ENCODE measurements at regions not wholly inside any gene's neighbourhood (a gene's known extent, or its start where the extent isn't known, plus 50 kb on each side); places are given as distances from the start of the nearest gene placed in this dataset.
"Not testable (repeated sequence)": the region's sequence is repeated elsewhere in the genome, so short reads cannot be mapped to it uniquely, and the experiment has no call there.

GRCh38 chr13:86601351-86601750, 802.1 kb upstream of the SLITRK6 start:
- Histone ChIP-seq H3K27ac (ENCODE audit: low read depth in 2 of 2, low read length in 2 of 2) (no peak overlapping the region), H3K4me3 (ENCODE audit: low read length in 2 of 2) (no peak overlapping the region), H3K9ac (ENCODE audit: low read depth in 1 of 2, low read length in 2 of 2) (no peak overlapping the region), H3K27me3 (ENCODE audit: control insufficient read depth in 2 of 2, insufficient read depth in 2 of 2, low read length in 2 of 2) (no peaks in the 10 kb centered on the region), H3K9me3 (ENCODE audit: control insufficient read depth in 2 of 2, low read length in 2 of 2) (no peaks in the 10 kb centered on the region), H3K36me3 (ENCODE audit: control insufficient read depth in 2 of 2, insufficient read depth in 2 of 2, low read length in 2 of 2) (no peaks in the 10 kb centered on the region), H3K4me1 (ENCODE audit: control insufficient read depth in 2 of 2, insufficient read depth in 2 of 2, low read length in 2 of 2) (no peaks in the 10 kb centered on the region)

- H3K27me3 ChIP-seq (ENCODE audit: control insufficient read depth in 2 of 2, insufficient read depth in 2 of 2, low read length in 2 of 2), result no peaks in the 10 kb centered on the region
- H3K9me3 ChIP-seq (ENCODE audit: control insufficient read depth in 2 of 2, low read length in 2 of 2), result no peaks in the 10 kb centered on the region
- H3K4me3 ChIP-seq (ENCODE audit: low read length in 2 of 2), result no peak overlapping the region
- H3K27ac ChIP-seq (ENCODE audit: low read depth in 2 of 2, low read length in 2 of 2), result no peak overlapping the region
- no peaks in the 10 kb centered on the region for H3K4me1 ChIP-seq (ENCODE audit: control insufficient read depth in 2 of 2, insufficient read depth in 2 of 2, low read length in 2 of 2)
- H3K36me3 ChIP-seq (ENCODE audit: control insufficient read depth in 2 of 2, insufficient read depth in 2 of 2, low read length in 2 of 2), result no peaks in the 10 kb centered on the region
- H3K9ac ChIP-seq (ENCODE audit: low read depth in 1 of 2, low read length in 2 of 2), result no peak overlapping the region
These were observed 807.0 kb upstream of the SLITRK6 start for GRCh38 chr13:86606264-86606663.

DNA sequence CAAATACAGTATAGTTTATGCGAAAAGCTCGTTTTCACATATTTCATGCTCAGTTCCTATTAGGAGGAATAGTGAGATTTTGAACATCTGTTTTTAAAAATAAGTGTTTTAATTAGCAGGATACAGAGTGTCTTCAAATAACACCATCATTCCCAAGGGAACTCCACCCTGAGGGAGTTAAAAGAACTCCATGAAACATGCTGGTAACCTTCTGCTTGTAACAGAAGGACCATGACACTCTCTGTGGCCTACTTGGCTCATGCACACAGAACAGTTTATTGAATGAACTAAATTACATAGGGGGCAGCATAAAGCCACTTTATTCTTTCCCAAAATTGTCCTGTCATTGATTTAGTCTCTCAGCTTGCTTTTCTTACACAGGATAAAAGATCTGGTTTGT, 809.5 kb upstream of the SLITRK6 start:
- no peaks in the 10 kb centered on the region for H3K36me3 ChIP-seq (ENCODE audit: control insufficient read depth in 2 of 2, insufficient read depth in 2 of 2, low read length in 2 of 2)
- no peaks in the 10 kb centered on the region for H3K27me3 ChIP-seq (ENCODE audit: control insufficient read depth in 2 of 2, insufficient read depth in 2 of 2, low read length in 2 of 2)
- H3K9ac ChIP-seq (ENCODE audit: low read depth in 1 of 2, low read length in 2 of 2), result no peak overlapping the region
- no peaks in the 10 kb centered on the region for H3K9me3 ChIP-seq (ENCODE audit: control insufficient read depth in 2 of 2, low read length in 2 of 2)
- H3K4me1 ChIP-seq (ENCODE audit: control insufficient read depth in 2 of 2, insufficient read depth in 2 of 2, low read length in 2 of 2), result no peaks in the 10 kb centered on the region
- H3K4me3 ChIP-seq (ENCODE audit: low read length in 2 of 2), result no peak overlapping the region
- H3K27ac ChIP-seq (ENCODE audit: low read depth in 2 of 2, low read length in 2 of 2), result no peak overlapping the region

GRCh38 chr13:86633346-86633745, 834.1 kb upstream of the SLITRK6 start:
- no peaks in the 10 kb centered on the region for H3K4me1 ChIP-seq (ENCODE audit: control insufficient read depth in 2 of 2, insufficient read depth in 2 of 2, low read length in 2 of 2)
- no peaks in the 10 kb centered on the region for H3K9me3 ChIP-seq (ENCODE audit: control insufficient read depth in 2 of 2, low read length in 2 of 2)
- H3K36me3 ChIP-seq (ENCODE audit: control insufficient read depth in 2 of 2, insufficient read depth in 2 of 2, low read length in 2 of 2), result no peaks in the 10 kb centered on the region
- H3K27ac ChIP-seq (ENCODE audit: low read depth in 2 of 2, low read length in 2 of 2), result no peak overlapping the region
- no peak overlapping the region for H3K4me3 ChIP-seq (ENCODE audit: low read length in 2 of 2)
- no peaks in the 10 kb centered on the region for H3K27me3 ChIP-seq (ENCODE audit: control insufficient read depth in 2 of 2, insufficient read depth in 2 of 2, low read length in 2 of 2)
- no peak overlapping the region for H3K9ac ChIP-seq (ENCODE audit: low read depth in 1 of 2, low read length in 2 of 2)

GRCh38 chr13:86651171-86651570, 852.0 kb upstream of the SLITRK6 start:
- H3K4me1 ChIP-seq (ENCODE audit: control insufficient read depth in 2 of 2, insufficient read depth in 2 of 2, low read length in 2 of 2); H3K27me3 ChIP-seq (ENCODE audit: control insufficient read depth in 2 of 2, insufficient read depth in 2 of 2, low read length in 2 of 2); H3K36me3 ChIP-seq (ENCODE audit: control insufficient read depth in 2 of 2, insufficient read depth in 2 of 2, low read length in 2 of 2); H3K27ac ChIP-seq (ENCODE audit: low read depth in 2 of 2, low read length in 2 of 2); H3K9me3 ChIP-seq (ENCODE audit: control insufficient read depth in 2 of 2, low read length in 2 of 2); H3K9ac ChIP-seq (ENCODE audit: low read depth in 1 of 2, low read length in 2 of 2); H3K4me3 ChIP-seq (ENCODE audit: low read length in 2 of 2): not testable (repeated sequence)

DNA sequence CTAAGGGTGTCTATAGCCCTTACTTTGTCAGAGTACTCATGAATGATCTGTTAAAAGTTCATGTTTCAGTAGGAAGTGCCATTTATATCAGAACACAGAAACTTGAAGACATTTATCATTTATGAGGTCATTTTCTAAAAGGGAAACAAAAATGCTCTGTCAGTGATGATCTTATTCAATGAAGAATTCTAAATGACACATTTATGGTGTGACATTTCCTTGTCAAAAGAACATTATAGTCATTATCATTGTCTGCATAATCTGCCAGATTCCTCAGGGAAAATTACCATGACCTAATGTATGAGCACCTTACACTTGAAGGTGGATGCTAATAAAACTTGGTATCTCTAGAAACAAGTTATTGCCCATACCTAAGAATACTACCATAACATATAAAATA, 853.8 kb upstream of the SLITRK6 start:
- Histone ChIP-seq H3K4me1 (ENCODE audit: control insufficient read depth in 2 of 2, insufficient read depth in 2 of 2, low read length in 2 of 2) (no peaks in the 10 kb centered on the region), H3K27me3 (ENCODE audit: control insufficient read depth in 2 of 2, insufficient read depth in 2 of 2, low read length in 2 of 2) (no peaks in the 10 kb centered on the region), H3K4me3 (ENCODE audit: low read length in 2 of 2) (no peak overlapping the region), H3K9ac (ENCODE audit: low read depth in 1 of 2, low read length in 2 of 2) (no peak overlapping the region), H3K27ac (ENCODE audit: low read depth in 2 of 2, low read length in 2 of 2) (no peak overlapping the region), H3K9me3 (ENCODE audit: control insufficient read depth in 2 of 2, low read length in 2 of 2) (no peaks in the 10 kb centered on the region), H3K36me3 (ENCODE audit: control insufficient read depth in 2 of 2, insufficient read depth in 2 of 2, low read length in 2 of 2) (no peaks in the 10 kb centered on the region)

DNA sequence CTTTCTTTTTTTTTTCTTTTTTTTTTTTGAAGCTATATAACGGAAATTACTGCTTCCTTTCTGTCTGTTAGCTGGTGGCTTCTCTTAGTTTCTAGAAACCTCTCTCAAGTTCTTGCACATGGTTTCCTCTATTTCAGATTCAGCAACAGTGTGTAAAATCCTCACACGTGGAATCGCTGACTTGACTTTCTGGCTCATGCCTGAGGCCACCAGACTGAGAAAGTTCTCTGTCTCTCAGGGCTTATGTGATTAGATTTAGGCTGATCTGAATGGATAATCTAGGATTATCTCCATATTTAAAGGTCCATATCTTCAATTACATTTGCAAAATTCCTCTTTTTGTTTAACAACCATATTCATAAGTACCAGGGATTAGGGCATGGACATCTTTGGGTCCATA, 856.3 kb upstream of the SLITRK6 start:
- Histone ChIP-seq H3K4me1 (ENCODE audit: control insufficient read depth in 2 of 2, insufficient read depth in 2 of 2, low read length in 2 of 2) (no peaks in the 10 kb centered on the region), H3K9me3 (ENCODE audit: control insufficient read depth in 2 of 2, low read length in 2 of 2) (no peaks in the 10 kb centered on the region), H3K36me3 (ENCODE audit: control insufficient read depth in 2 of 2, insufficient read depth in 2 of 2, low read length in 2 of 2) (no peaks in the 10 kb centered on the region), H3K27ac (ENCODE audit: low read depth in 2 of 2, low read length in 2 of 2) (no peak overlapping the region), H3K9ac (ENCODE audit: low read depth in 1 of 2, low read length in 2 of 2) (no peak overlapping the region), H3K27me3 (ENCODE audit: control insufficient read depth in 2 of 2, insufficient read depth in 2 of 2, low read length in 2 of 2) (no peaks in the 10 kb centered on the region), H3K4me3 (ENCODE audit: low read length in 2 of 2) (no peak overlapping the region)

- no peak overlapping the region for H3K9ac ChIP-seq (ENCODE audit: low read depth in 1 of 2, low read length in 2 of 2)
- H3K4me3 ChIP-seq (ENCODE audit: low read length in 2 of 2), result no peak overlapping the region
- no peak overlapping the region for H3K27ac ChIP-seq (ENCODE audit: low read depth in 2 of 2, low read length in 2 of 2)
- H3K9me3 ChIP-seq (ENCODE audit: control insufficient read depth in 2 of 2, low read length in 2 of 2), result peaks cover 0 to 7% of the 10 kb centered on the region in 2 donors
- H3K27me3 ChIP-seq (ENCODE audit: control insufficient read depth in 2 of 2, insufficient read depth in 2 of 2, low read length in 2 of 2), result no peaks in the 10 kb centered on the region
- H3K36me3 ChIP-seq (ENCODE audit: control insufficient read depth in 2 of 2, insufficient read depth in 2 of 2, low read length in 2 of 2), result no peaks in the 10 kb centered on the region
- no peaks in the 10 kb centered on the region for H3K4me1 ChIP-seq (ENCODE audit: control insufficient read depth in 2 of 2, insufficient read depth in 2 of 2, low read length in 2 of 2)
These were observed 860.9 kb upstream of the SLITRK6 start for GRCh38 chr13:86660090-86660489.

DNA sequence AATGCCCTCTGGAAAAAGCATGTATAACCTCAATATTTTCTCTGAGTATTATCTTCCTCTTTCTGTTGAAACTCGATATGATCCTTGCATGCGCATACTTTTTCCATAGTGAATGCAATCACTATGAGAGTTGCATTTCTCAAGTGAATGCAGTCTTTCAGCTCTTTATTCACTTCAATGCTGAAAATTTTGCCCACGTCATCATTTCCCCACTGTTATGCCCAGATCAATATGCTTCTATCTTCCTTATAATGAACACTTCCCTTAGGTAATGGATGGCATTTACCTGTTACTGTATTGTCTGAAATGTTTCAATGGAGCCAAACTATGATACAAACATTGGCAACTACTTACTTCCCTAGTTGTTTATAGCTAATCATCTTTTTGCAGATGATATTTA, 866.6 kb upstream of the SLITRK6 start:
- Histone ChIP-seq H3K9ac (ENCODE audit: low read depth in 1 of 2, low read length in 2 of 2) (no peak overlapping the region), H3K36me3 (ENCODE audit: control insufficient read depth in 2 of 2, insufficient read depth in 2 of 2, low read length in 2 of 2) (no peaks in the 10 kb centered on the region), H3K4me1 (ENCODE audit: control insufficient read depth in 2 of 2, insufficient read depth in 2 of 2, low read length in 2 of 2) (no peaks in the 10 kb centered on the region), H3K9me3 (ENCODE audit: control insufficient read depth in 2 of 2, low read length in 2 of 2) (peaks cover 0 to 7% of the 10 kb centered on the region in 2 donors), H3K27me3 (ENCODE audit: control insufficient read depth in 2 of 2, insufficient read depth in 2 of 2, low read length in 2 of 2) (no peaks in the 10 kb centered on the region), H3K27ac (ENCODE audit: low read depth in 2 of 2, low read length in 2 of 2) (no peak overlapping the region), H3K4me3 (ENCODE audit: low read length in 2 of 2) (no peak overlapping the region)

- no peaks in the 10 kb centered on the region for H3K9me3 ChIP-seq (ENCODE audit: control insufficient read depth in 2 of 2, low read length in 2 of 2)
- H3K4me1 ChIP-seq (ENCODE audit: control insufficient read depth in 2 of 2, insufficient read depth in 2 of 2, low read length in 2 of 2), result no peaks in the 10 kb centered on the region
- H3K27me3 ChIP-seq (ENCODE audit: control insufficient read depth in 2 of 2, insufficient read depth in 2 of 2, low read length in 2 of 2), result no peaks in the 10 kb centered on the region
- no peak overlapping the region for H3K9ac ChIP-seq (ENCODE audit: low read depth in 1 of 2, low read length in 2 of 2)
- H3K27ac ChIP-seq (ENCODE audit: low read depth in 2 of 2, low read length in 2 of 2), result no peak overlapping the region
- H3K36me3 ChIP-seq (ENCODE audit: control insufficient read depth in 2 of 2, insufficient read depth in 2 of 2, low read length in 2 of 2), result no peaks in the 10 kb centered on the region
- no peak overlapping the region for H3K4me3 ChIP-seq (ENCODE audit: low read length in 2 of 2)
These were observed 874.8 kb upstream of the SLITRK6 start for GRCh38 chr13:86673931-86674431.

DNA sequence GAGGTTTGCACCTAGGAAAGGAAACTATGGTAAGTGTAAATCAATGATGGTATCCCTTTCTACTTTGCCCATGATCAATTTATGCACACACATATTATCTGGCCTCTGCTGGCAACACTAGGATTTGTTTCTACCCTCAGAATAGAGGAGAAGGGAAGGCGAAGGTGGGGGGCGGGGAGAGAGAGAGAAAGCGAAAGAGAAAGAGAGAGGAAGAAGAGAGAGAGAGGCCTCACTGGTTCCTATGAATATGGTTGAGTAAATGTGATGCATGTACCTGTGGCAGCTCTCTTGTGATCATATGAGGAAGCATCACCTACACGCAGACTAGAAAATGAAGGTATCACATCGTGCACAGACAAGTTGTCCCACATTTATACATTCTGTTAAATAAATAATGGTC, 882.0 kb upstream of the SLITRK6 start:
- no peak overlapping the region for H3K4me3 ChIP-seq (ENCODE audit: low read length in 2 of 2)
- H3K27ac ChIP-seq (ENCODE audit: low read depth in 2 of 2, low read length in 2 of 2), result no peak overlapping the region
- no peaks in the 10 kb centered on the region for H3K27me3 ChIP-seq (ENCODE audit: control insufficient read depth in 2 of 2, insufficient read depth in 2 of 2, low read length in 2 of 2)
- H3K4me1 ChIP-seq (ENCODE audit: control insufficient read depth in 2 of 2, insufficient read depth in 2 of 2, low read length in 2 of 2), result no peaks in the 10 kb centered on the region
- H3K9me3 ChIP-seq (ENCODE audit: control insufficient read depth in 2 of 2, low read length in 2 of 2), result no peaks in the 10 kb centered on the region
- no peaks in the 10 kb centered on the region for H3K36me3 ChIP-seq (ENCODE audit: control insufficient read depth in 2 of 2, insufficient read depth in 2 of 2, low read length in 2 of 2)
- no peak overlapping the region for H3K9ac ChIP-seq (ENCODE audit: low read depth in 1 of 2, low read length in 2 of 2)
